AG08396 (cell line): ENCODE measurements at regions not wholly inside any gene's neighbourhood (a gene's known extent, or its start where the extent isn't known, plus 50 kb on each side); places are given as distances from the start of the nearest gene placed in this dataset.
"Not testable (repeated sequence)": the region's sequence is repeated elsewhere in the genome, so short reads cannot be mapped to it uniquely, and the experiment has no call there.

Source experiments
- DNase-seq: peaks from one replicate; pipeline ENCODE4 v3.0.0; 2012; ENCODE audit warnings: low spot score, mixed read lengths

- no peak for DNase-seq
Observed at GRCh38 chr14:35174342-35174741, 52.0 kb downstream of the PRORP start.

- no peak for DNase-seq
Observed at GRCh38 chr14:35180179-35180578, 57.8 kb downstream of the PRORP start.

DNA sequence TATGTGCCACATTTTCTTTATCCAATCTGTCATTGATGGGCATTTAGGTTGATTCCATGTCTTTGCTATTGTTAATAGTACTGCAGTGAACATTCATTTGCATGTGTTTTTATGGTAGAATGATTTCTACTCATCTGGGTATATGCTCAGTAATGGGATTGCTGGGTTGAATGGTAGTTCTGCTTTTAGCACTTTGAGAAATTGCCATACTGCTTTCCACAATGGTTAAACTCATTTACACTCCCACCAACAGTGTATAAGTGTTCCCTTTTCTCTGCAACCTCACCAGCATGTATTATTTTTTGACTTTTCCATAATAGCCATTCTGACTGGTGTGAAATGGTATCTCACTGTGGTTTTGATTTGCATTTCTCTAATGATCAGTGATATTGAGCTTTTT is 62.5 kb downstream of the PRORP start:
- not testable (repeated sequence) for DNase-seq

GRCh38 chr14:35189422-35189821 is 67.1 kb downstream of the PRORP start:
- no peak for DNase-seq

- DNase-seq = no peak
Observed at GRCh38 chr14:35193161-35193560, 70.8 kb downstream of the PRORP start.

DNA sequence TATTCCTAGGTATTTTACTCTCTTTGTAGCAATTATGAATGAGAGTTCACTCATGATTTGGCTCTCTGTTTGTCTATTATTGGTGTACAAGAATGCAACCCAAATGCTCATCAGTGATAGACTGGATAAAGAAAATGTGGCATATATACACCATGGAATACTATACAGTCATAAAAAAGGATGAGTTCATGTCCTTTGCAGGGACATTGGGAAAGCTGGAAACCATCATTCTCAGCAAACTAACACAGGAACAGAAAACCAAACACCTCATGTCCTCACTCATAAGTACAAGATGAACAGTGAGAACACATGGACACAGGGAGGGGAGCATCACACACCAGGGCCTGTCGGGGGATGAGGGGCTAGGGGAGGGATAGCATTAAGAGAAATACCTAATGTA is 71.8 kb downstream of the PRORP start:
- DNase-seq = not testable (repeated sequence)

DNA sequence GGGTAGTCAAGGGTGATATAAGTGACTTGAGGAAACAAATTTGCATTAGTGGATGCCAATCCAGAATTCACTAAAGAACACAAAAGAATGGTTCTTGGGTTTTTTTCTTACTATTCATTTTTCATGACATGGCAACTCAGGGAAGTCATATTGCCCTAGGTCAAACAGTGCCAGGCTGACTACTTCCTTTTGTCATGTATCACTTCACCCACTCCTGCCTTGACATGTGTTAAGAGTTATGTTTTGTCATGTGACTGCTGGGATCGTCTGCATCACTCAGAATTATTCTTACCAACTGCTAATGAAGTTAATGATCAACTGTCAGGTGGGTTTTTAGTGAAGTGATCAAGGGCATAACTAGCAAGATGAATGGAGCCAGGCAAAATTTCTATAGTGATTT is 74.2 kb downstream of the PRORP start:
- no peak for DNase-seq

GRCh38 chr14:35197015-35197414 is 74.7 kb downstream of the PRORP start:
- peak; percentile 2 for DNase-seq

- DNase-seq = no peak
Observed at GRCh38 chr14:35201066-35201465, 78.7 kb downstream of the PRORP start.

GRCh38 chr14:35202195-35202594 is 79.8 kb downstream of the PRORP start:
- DNase-seq = no peak

GRCh38 chr14:35205737-35206136 is 83.4 kb downstream of the PRORP start:
- no peak for DNase-seq

DNA sequence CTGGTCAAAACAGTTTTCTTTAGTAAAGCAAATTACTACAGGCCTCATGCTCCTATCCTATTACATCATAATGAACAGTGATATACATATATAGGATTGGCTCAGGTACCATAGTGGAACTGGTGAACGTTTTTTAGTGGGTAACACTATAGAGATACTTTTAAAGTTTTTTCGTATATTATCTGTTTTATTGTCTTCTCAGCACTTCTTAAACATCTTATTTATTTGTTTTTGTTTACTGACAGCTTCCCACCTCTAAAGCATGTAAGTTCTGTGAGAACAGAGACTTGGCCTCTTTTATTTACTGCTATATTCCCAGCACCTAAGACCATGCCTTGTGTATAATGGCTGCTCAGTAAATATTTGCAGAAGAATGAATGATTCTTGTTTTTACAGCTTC is 81.1 kb upstream of the PSMA6 start:
- no peak for DNase-seq

GRCh38 chr14:35212471-35213142 is 79.6 kb upstream of the PSMA6 start:
- DNase-seq = no peak

DNA sequence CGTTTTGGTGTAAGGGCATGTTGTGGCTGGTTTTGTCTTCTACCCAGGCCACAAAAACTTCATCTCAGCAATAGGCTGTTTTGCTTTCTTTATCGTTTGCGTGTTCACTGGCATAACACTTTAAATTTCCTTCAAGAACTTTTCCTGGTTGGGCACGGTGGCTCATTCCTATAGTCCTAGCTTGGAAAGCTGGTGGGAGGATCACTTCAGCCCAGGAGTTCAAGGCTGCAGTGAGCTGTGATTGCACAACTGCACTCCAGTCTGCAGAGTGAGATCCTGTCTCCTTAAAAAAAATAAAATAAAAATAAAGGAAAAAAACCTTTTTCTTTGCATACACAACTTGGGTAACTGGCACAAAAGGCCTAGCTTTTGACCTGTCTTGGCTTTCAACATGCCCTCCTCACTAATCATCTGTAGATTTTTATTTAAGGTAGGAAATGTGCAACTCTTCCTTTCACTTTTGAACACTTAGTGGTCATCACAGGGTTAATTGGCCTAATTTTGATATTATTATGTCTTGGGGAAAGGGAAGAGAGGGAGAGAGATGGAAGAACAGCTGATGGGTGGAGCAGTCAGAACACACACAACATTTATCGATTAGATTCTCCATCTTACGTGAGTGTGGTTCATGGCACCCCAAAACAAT is 78.9 kb upstream of the PSMA6 start:
- no peak for DNase-seq

GRCh38 chr14:35213869-35214387 is 78.3 kb upstream of the PSMA6 start:
- DNase-seq = no peak

DNA sequence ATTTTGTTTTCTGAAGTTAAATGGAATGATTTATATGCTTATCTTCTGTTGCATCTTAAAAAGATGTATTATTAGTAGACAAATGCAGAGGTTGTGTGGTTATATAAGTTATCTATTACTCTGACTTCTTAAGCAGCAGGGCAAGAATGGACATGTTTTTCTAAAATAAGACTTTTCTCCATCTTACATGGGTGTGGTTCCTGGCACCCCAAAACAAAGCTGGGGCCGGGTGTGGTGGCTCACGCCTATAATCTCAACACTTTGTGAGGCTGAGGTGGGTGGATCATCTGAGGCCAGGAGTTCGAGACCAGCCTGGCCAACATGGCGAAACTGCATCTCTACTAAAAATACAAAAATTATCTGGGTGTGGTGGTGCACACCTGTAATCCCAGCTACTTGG is 77.8 kb upstream of the PSMA6 start:
- DNase-seq = not testable (repeated sequence)

- DNase-seq = peak; percentile 29
Observed at GRCh38 chr14:35215110-35215813, 76.9 kb upstream of the PSMA6 start.

- not testable (repeated sequence) for DNase-seq
Observed at GRCh38 chr14:35218176-35218575, 74.0 kb upstream of the PSMA6 start.

DNA sequence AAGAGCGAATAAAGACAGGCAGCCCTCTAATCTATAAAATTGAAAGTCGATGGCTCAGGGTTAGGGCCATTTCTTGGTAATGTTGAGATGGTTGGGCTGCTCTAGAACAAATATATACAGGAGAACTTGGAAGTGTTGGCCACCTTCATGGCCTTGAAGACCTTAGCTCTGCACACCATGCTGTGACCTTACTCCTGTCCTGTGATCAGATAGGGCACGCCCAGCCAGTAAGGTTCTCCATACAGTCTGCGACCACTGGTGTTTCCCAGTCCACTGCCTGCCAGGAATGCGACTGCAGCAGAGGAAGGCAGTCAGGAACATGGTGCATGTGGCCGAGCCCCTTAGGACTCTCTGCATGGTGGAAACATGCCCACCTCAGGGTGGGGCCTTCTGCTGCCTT is 73.2 kb upstream of the PSMA6 start:
- DNase-seq = no peak

DNA sequence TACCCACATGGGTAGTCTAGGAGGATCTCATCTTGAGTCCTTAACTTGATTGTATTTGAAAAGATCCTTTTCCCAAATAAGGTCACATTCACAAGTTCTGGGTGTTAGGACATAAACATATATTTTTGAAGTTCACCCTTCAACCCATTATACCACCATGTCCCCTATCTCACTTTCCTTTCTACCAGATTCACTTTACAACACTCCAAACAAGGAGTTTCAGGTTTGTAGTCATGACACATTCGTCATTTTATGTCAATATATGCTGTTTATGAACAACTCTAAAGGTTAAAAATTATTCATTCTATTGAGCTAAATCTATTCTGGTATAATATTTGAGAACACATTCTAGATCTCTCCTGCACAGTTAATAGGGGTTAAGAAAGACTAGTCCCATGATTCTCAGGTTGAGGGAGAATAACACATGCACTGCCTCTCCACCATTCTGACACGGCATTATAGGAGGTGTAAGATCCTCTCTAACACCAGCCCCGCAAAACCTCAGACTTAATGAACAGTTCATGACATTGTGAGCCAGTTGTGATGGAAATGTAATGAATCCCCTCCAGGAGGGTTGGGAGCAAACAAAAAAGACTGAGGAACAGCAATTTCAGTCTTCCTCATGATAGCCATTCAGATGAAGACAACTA is 72.0 kb upstream of the PSMA6 start:
- DNase-seq = no peak

GRCh38 chr14:35220920-35221319 is 71.3 kb upstream of the PSMA6 start:
- no peak for DNase-seq

GRCh38 chr14:35221462-35221861 is 70.7 kb upstream of the PSMA6 start:
- DNase-seq = peak; percentile 17

DNA sequence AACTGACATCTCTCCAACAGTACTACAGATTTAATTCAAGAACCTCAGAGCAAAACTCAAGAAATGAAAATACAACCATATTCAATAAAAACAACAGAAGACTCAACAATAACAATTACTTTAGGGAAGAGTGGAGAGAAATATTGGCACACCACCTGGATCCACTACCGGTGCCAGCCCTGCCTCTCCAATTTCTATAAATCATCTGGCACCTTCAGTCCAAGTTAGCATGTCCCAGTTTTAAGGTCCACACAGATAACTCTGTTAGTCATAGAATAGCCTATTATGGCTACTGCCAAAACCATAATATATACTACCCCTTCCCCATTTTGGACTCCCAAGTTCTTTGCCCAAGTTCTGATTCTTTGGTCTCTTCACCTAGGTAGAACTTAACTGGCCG is 69.9 kb upstream of the PSMA6 start:
- DNase-seq = no peak
